Activated naive CD8-positive, alpha-beta T cell treated with anti-CD3 and anti-CD28 coated beads, Interleukin-2, amount 50 U/mL, for 24 hours (primary cell): ENCODE measurements at regions not wholly inside any gene's neighbourhood (a gene's known extent, or its start where the extent isn't known, plus 50 kb on each side); places are given as distances from the start of the nearest gene placed in this dataset.

Experiments
- ATAC-seq: fragments of 150-1000 bp; cut with Tn5 transposase; one replicate; pipeline ENCODE4 v1.10.0; 2021
- DNase-seq: peaks from one replicate; pipeline ENCODE4 v3.0.0; 2021
- H3K27ac Mint-ChIP-seq: one replicate; pipeline ENCODE4 v1.8.0; 2021; ENCODE audit warnings: mild to moderate bottlenecking, mixed read lengths
- H3K27me3 Mint-ChIP-seq: one replicate; pipeline ENCODE4 v1.8.0; 2021; ENCODE audit warnings: mixed read lengths
- H3K36me3 Mint-ChIP-seq: one replicate; pipeline ENCODE4 v1.8.0; 2021; ENCODE audit warnings: low read depth, mixed read lengths
- H3K4me1 Mint-ChIP-seq: one replicate; pipeline ENCODE4 v1.8.0; 2021; ENCODE audit warnings: mixed read lengths
- H3K4me3 Mint-ChIP-seq: one replicate; pipeline ENCODE4 v1.8.0; 2021; ENCODE audit warnings: mild to moderate bottlenecking, moderate library complexity, mixed read lengths
- H3K9me3 Mint-ChIP-seq: one replicate; pipeline ENCODE4 v1.8.0; 2021; ENCODE audit warnings: mixed read lengths

DNA sequence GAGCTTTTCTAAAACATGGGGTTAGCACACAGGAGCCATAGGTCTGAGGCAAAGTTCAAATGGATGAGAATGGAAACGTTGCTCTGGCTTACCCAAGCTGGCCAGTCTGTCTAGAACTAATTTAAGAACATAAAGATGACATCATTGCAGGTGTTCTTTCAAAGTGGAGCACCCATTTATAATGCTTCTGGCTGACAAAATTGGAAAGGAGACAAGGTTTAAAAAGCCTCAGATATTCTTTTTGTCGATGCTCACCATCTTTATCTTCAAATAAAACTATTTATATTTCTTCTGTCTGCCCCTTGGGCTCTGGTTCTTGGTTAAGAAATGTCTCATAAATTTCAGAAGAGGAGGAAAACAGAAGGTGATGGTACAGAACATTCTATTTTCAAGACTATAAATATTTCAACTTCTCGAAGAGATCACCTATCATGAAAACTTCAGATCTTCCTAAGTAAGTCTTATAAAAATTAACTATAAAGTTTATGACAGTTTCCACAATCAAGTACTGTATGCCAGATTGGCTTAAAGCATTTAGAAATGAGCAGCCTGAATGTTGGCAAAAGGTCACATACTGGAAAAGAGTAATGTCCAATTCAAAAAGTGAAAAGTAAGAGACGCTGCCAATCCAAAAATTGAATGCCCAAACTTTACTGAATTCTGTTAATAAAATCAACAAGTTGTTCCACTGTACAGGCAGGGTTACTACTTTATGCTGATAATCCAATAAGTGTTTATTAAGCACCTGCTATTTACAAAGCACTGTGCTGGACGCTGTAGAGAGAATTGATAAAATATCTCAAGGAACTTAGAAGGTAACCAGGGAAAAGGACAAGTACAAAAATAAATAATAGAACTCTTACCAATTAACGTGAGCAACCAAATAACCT lies 92.0 kb downstream of the ETS2 start:
- Mint-ChIP-seq H3K36me3 (peaks cover 2% of the 10 kb centered on the region), H3K27me3 (peaks cover 12% of the 10 kb centered on the region), H3K4me1 (peaks cover 8% of the 10 kb centered on the region), H3K27ac (no peak overlapping the region), H3K9me3 (peaks cover 14% of the 10 kb centered on the region), H3K4me3 (no peak overlapping the region)
- DNase-seq = no peak
- no peak for ATAC-seq

GRCh38 chr21:38894899-38895298 lies 89.2 kb downstream of the ETS2 start:
- no peak overlapping the region for H3K27ac Mint-ChIP-seq
- peaks cover 11% of the 10 kb centered on the region for H3K4me1 Mint-ChIP-seq
- peaks cover 2% of the 10 kb centered on the region for H3K36me3 Mint-ChIP-seq
- peaks cover 18% of the 10 kb centered on the region for H3K27me3 Mint-ChIP-seq
- no peak overlapping the region for H3K4me3 Mint-ChIP-seq
- no peak for DNase-seq
- no peak for ATAC-seq
- peaks cover 9% of the 10 kb centered on the region for H3K9me3 Mint-ChIP-seq

GRCh38 chr21:38888991-38889561 lies 83.3 kb downstream of the ETS2 start:
- no peak overlapping the region for H3K27ac Mint-ChIP-seq
- H3K27me3 Mint-ChIP-seq = peaks cover 12% of the 10 kb centered on the region
- H3K9me3 Mint-ChIP-seq = peaks cover 34% of the 10 kb centered on the region
- no peak for DNase-seq
- H3K36me3 Mint-ChIP-seq = peaks cover 2% of the 10 kb centered on the region
- peaks cover 2% of the 10 kb centered on the region for H3K4me1 Mint-ChIP-seq
- no peak overlapping the region for H3K4me3 Mint-ChIP-seq
- ATAC-seq = no peak

DNA sequence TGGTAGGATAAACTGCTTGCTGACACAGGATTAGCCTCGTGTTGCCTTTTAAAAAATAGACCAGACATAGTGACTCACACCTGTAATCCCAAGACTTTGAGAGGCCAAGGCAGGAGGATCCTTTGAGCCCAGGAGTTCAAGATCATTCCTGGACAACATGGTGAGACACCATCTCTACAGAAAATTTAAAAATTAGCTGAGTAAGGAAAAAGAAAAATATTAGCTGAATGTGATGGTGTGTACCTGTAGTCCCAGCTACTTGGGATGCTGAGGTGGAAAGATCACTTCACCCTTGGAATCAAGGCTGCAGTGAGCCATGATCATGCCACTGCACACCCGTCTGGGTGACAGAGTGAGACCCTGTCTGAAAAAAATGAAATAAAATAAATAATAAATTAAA lies 82.0 kb downstream of the ETS2 start:
- Mint-ChIP-seq H3K9me3 (peaks cover 45% of the 10 kb centered on the region), H3K4me3 (no peak overlapping the region), H3K27me3 (peaks cover 10% of the 10 kb centered on the region), H3K36me3 (peaks cover 2% of the 10 kb centered on the region), H3K4me1 (peaks cover 2% of the 10 kb centered on the region), H3K27ac (no peak overlapping the region)
- ATAC-seq = no peak
- DNase-seq = no peak

GRCh38 chr21:38887062-38887686 lies 81.4 kb downstream of the ETS2 start:
- peaks cover 4% of the 10 kb centered on the region for H3K27me3 Mint-ChIP-seq
- no peak for DNase-seq
- ATAC-seq = no peak
- no peak overlapping the region for H3K27ac Mint-ChIP-seq
- H3K4me3 Mint-ChIP-seq = no peak overlapping the region
- peaks cover 2% of the 10 kb centered on the region for H3K4me1 Mint-ChIP-seq
- peaks cover 2% of the 10 kb centered on the region for H3K36me3 Mint-ChIP-seq
- H3K9me3 Mint-ChIP-seq = peaks cover 45% of the 10 kb centered on the region

DNA sequence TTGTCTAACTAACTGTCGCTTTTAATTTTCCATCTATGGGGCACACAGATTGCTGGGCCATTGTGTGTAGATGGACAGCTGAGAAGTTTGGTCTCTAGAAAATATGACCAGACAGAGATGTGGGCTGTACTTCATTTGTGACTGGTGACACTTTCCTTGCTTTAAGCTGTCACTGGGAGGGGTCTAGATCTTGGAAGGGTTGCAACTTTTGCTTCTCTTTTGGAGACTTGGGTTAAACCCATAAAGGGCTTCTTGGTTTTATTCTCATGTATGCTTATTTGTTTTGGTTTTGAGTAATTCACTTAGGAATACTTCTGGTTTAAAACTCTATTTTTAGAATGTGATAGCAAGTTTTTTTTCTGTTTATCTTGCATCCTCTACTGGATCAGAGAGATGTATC lies 80.2 kb downstream of the ETS2 start:
- Mint-ChIP-seq H3K27ac (no peak overlapping the region), H3K9me3 (peaks cover 54% of the 10 kb centered on the region), H3K36me3 (peaks cover 2% of the 10 kb centered on the region), H3K4me1 (peaks cover under 1% of the 10 kb centered on the region), H3K27me3 (peaks cover 4% of the 10 kb centered on the region), H3K4me3 (no peak overlapping the region)
- no peak for DNase-seq
- ATAC-seq = no peak

DNA sequence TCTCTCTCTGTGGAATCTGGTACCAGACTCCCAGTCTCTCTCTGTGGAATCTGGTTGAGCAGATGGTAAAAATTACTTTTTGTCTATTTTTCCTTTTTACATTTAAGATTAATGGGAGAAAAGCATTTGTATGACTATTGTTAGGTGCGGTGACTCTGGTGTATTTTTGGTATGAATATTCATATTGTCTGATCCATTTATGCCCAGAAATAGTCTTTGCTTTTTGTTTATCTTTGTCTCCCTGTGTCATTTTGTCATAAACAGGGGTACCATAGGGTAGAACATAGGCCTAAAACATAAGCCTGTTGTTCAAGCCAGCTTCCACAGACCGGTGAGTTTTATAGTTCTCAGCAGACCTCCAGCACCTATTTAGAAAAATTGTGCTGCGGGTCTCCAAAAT lies 78.7 kb downstream of the ETS2 start:
- ATAC-seq (no peak), DNase-seq (no peak)
- Mint-ChIP-seq H3K4me3 (no peak overlapping the region), H3K27ac (no peak overlapping the region), H3K36me3 (peaks cover 2% of the 10 kb centered on the region), H3K27me3 (peaks cover 4% of the 10 kb centered on the region), H3K4me1 (no peaks in the 10 kb centered on the region), H3K9me3 (peaks cover 48% of the 10 kb centered on the region)

GRCh38 chr21:38883142-38883541 lies 77.4 kb downstream of the ETS2 start:
- DNase-seq (no peak), ATAC-seq (no peak)
- peaks cover 4% of the 10 kb centered on the region for H3K27me3 Mint-ChIP-seq
- H3K4me3 Mint-ChIP-seq = no peak overlapping the region
- peaks cover 41% of the 10 kb centered on the region for H3K9me3 Mint-ChIP-seq
- no peaks in the 10 kb centered on the region for H3K36me3 Mint-ChIP-seq
- H3K4me1 Mint-ChIP-seq = no peaks in the 10 kb centered on the region
- H3K27ac Mint-ChIP-seq = no peak overlapping the region

DNA sequence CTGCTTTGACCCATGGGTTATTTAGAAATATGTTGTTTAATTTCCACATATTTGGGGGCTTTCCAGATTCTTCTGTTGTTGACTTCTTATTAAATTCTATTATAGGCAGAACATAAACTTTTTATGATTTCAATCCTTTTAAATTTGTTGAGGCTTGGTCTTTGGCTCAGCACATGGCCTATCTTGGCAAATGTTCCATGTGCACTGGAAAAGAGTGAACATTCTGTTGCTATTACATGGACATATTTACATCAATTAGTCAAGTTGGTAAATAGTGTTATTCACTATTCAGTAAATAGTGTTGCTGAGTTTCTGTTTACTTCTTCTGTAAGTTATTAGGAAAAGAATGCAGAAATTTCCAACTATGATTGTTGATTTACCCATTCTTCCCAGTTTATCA lies 75.4 kb downstream of the ETS2 start:
- Mint-ChIP-seq H3K9me3 (peaks cover 29% of the 10 kb centered on the region), H3K4me3 (no peak overlapping the region), H3K27me3 (peaks cover 1% of the 10 kb centered on the region), H3K4me1 (no peaks in the 10 kb centered on the region), H3K36me3 (no peaks in the 10 kb centered on the region), H3K27ac (no peak overlapping the region)
- ATAC-seq = no peak
- no peak for DNase-seq

DNA sequence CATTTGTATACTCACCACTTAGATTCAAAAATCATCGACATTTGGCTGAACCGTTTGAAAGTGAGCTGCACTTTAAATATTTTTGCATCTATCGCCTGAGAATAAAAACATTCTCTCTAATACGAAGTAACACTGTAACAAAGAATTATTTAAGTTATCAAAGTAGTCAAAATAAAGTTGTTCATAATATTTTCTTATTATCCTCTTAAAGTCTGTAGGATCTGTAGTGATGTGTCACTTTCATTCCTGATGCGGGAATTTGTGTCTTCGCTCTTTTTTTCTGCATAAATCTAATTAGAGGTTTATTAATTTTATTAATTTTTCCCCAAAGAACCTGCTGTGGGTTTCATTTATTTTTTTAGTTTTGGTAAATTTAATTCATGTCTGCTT lies 74.8 kb downstream of the ETS2 start:
- no peak for ATAC-seq
- DNase-seq = no peak
- peaks cover 24% of the 10 kb centered on the region for H3K9me3 Mint-ChIP-seq

GRCh38 chr21:38879912-38880576 lies 74.3 kb downstream of the ETS2 start:
- Mint-ChIP-seq H3K36me3 (no peaks in the 10 kb centered on the region), H3K9me3 (peaks cover 24% of the 10 kb centered on the region), H3K4me3 (no peak overlapping the region), H3K4me1 (no peaks in the 10 kb centered on the region), H3K27me3 (peaks cover 1% of the 10 kb centered on the region), H3K27ac (no peak overlapping the region)
- ATAC-seq (no peak), DNase-seq (no peak)

More for the DNA sequence above, 74.8 kb downstream of the ETS2 start:
- Mint-ChIP-seq H3K4me3 (no peak overlapping the region), H3K27ac (no peak overlapping the region), H3K4me1 (no peaks in the 10 kb centered on the region), H3K36me3 (no peaks in the 10 kb centered on the region), H3K27me3 (peaks cover 1% of the 10 kb centered on the region)

GRCh38 chr21:38878379-38879179 lies 72.8 kb downstream of the ETS2 start:
- Mint-ChIP-seq H3K27me3 (peaks cover 2% of the 10 kb centered on the region), H3K4me1 (no peaks in the 10 kb centered on the region), H3K9me3 (peaks cover 19% of the 10 kb centered on the region), H3K4me3 (no peak overlapping the region), H3K27ac (no peak overlapping the region), H3K36me3 (no peaks in the 10 kb centered on the region)
- no peak for ATAC-seq
- no peak for DNase-seq

- Mint-ChIP-seq H3K36me3 (no peaks in the 10 kb centered on the region), H3K27ac (no peak overlapping the region), H3K27me3 (peaks cover 6% of the 10 kb centered on the region), H3K4me1 (peaks cover 2% of the 10 kb centered on the region), H3K9me3 (peaks cover 5% of the 10 kb centered on the region), H3K4me3 (no peak overlapping the region)
- no peak for ATAC-seq
- DNase-seq = no peak
Observed at GRCh38 chr21:38875694-38876492, 70.2 kb downstream of the ETS2 start.
